Gastrocnemius medialis (tissue), 4 donors: ENCODE measurements at regions not wholly inside any gene's neighbourhood (a gene's known extent, or its start where the extent isn't known, plus 50 kb on each side); places are given as distances from the start of the nearest gene placed in this dataset.

Source experiments
- ATAC-seq, 2 donors: fragments of 150-250 bp; one replicate each; pipeline ENCODE4 v1.9.1; 2016
- DNase-seq, 2 donors: peaks; one replicate each; pipeline ENCODE4 v3.0.0-alpha.2; 2019
- H3K27ac ChIP-seq, 4 donors: fragments of 200-600 bp; sonication (generic); 1 replicate in 1 of 4; 2 replicates in 3 of 4; pipeline ENCODE4 v1.5.1; 2016 to 2018; ENCODE audit warnings: mild to moderate bottlenecking in 2 of 4, moderate library complexity in 1 of 4
- H3K27me3 ChIP-seq, 3 donors: fragments of 200-600 bp; sonication (generic) in 2 of 3; 1 replicate in 1 of 3; 2 replicates in 2 of 3; pipeline versions ENCODE4 v1.5.1 to v1.6.0; 2016 to 2019; ENCODE audit warnings: mild to moderate bottlenecking in 1 of 3, moderate library complexity in 1 of 3
- H3K36me3 ChIP-seq, 2 donors: fragments of 200-600 bp; sonication (generic) in 1 of 2; one replicate each; pipeline ENCODE4 v1.5.1; 2017 to 2018
- H3K4me1 ChIP-seq, 2 donors: fragments of 200-600 bp; sonication (generic) in 1 of 2; one replicate each; pipeline ENCODE4 v1.5.1; 2016 to 2017; ENCODE audit warnings: mild to moderate bottlenecking in 2 of 2
- H3K4me3 ChIP-seq, 4 donors: fragments of 200-600 bp; sonication (generic) in 3 of 4; 1 replicate in 1 of 4; 2 replicates in 3 of 4; pipeline ENCODE4 v1.5.1; 2016 to 2019; ENCODE audit warnings: mild to moderate bottlenecking in 2 of 4
- H3K9me3 ChIP-seq, 3 donors: fragments of 200-600 bp; sonication (generic) in 2 of 3; 1 replicate in 1 of 3; 2 replicates in 2 of 3; pipeline ENCODE4 v1.5.1; 2016 to 2019
- POLR2A ChIP-seq, 2 donors: fragments of 450-650 bp; IDR thresholded peaks; one replicate each; pipeline ENCODE4 v1.6.1; 2017; ENCODE audit warnings: antibody characterized with exemption in 2 of 2, mild to moderate bottlenecking in 2 of 2, moderate library complexity in 2 of 2
- in situ Hi-C, 4 donors: fragments of 200-750 bp; cut with MboI; loops; one replicate each; pipeline versions ENCODE4 v1.15.0 to v1.8.0; 2017; ENCODE audit warnings: low sequenced_read_pairs in 4 of 4
- intact Hi-C: fragments of 100-400 bp; cut with DNase I; formaldehyde crosslinking; loops from one replicate; pipeline ENCODE4 v1.15.1; 2023; ENCODE audit warnings: low total_unique reads
- TF ChIP-seq, protein P1 (sequence below), 5 experiments: fragments of 450-650 bp in 3 of 5; fragments of 200-600 bp in 2 of 5; sonication (generic) in 2 of 5; IDR thresholded peaks in 4 of 5; conservative IDR thresholded peaks in 1 of 5; 1 replicate in 4 of 5; 2 replicates in 1 of 5; pipeline ENCODE4 v1.5.1; 2016 to 2019; ENCODE audit warnings: antibody characterized with exemption in 5 of 5, mild to moderate bottlenecking in 3 of 5, moderate library complexity in 3 of 5

DNA sequence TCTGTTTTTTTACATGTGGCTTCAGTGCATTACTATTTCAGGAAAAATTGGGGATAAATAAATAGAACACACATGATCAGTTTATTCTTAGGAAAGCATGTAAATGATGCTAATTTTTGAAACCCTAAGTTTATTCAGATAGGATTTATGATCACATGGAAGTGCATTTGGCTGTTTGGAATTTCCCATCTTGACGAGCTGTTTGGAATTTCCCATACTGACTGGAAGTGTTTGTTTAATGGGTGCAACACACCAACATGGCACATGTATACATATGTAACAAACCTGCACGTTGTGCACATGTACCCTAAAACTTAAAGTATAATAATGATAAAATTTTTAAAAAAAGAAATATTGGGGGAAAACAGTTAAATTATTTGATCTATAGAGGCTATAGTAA lies 79.5 kb downstream of the COL6A6 start:
- no peak overlapping the region for H3K4me3 ChIP-seq
- H3K9me3 ChIP-seq: no peaks in the 10 kb centered on the region
- no peaks in the 10 kb centered on the region for H3K36me3 ChIP-seq
- in situ Hi-C loops (no loop called here), intact Hi-C loops (no loop called here)
- no peak overlapping the region for H3K27ac ChIP-seq
- no peaks in the 10 kb centered on the region for H3K4me1 ChIP-seq
- DNase-seq (no peak), ATAC-seq (no peak)
- H3K27me3 ChIP-seq: no peaks in the 10 kb centered on the region
- TF ChIP-seq POLR2A (IDR thresholded peaks at IDR 0.05): no peak
- TF ChIP-seq, protein P1, sequence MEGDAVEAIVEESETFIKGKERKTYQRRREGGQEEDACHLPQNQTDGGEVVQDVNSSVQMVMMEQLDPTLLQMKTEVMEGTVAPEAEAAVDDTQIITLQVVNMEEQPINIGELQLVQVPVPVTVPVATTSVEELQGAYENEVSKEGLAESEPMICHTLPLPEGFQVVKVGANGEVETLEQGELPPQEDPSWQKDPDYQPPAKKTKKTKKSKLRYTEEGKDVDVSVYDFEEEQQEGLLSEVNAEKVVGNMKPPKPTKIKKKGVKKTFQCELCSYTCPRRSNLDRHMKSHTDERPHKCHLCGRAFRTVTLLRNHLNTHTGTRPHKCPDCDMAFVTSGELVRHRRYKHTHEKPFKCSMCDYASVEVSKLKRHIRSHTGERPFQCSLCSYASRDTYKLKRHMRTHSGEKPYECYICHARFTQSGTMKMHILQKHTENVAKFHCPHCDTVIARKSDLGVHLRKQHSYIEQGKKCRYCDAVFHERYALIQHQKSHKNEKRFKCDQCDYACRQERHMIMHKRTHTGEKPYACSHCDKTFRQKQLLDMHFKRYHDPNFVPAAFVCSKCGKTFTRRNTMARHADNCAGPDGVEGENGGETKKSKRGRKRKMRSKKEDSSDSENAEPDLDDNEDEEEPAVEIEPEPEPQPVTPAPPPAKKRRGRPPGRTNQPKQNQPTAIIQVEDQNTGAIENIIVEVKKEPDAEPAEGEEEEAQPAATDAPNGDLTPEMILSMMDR (IDR thresholded peaks at IDR 0.05 in 4 of 5, conservative IDR thresholded peaks at IDR 0.05 in 1 of 5): no peak

DNA sequence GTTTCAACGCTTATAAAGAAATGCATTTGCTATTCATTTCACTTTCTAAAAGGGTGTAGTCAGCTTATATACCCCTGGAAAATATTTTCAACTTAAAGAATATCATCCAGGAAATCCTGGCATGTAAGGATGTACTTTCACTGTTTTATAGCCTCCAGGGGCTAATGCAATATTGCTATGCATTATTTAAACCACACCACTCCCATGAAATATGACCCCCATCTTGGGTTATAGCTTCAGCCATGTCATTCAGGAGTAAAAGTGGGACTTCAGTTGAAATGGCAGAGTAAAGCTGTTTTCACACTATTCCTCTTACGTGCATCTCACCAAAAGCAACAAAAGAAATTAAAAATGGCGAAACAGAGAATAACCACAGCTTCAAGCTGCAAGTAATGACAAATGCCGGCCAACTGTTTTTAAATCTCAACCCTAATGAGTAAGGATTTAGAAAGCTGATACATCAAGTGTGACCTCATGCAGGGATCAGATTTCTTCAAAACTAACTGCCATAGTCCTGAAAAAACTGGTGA lies 84.5 kb downstream of the COL6A6 start:
- ATAC-seq (no peak), DNase-seq (no peak)
- no peak overlapping the region for H3K4me3 ChIP-seq
- intact Hi-C loops (no loop called here), in situ Hi-C loops (no loop called here)
- H3K4me1 ChIP-seq: no peaks in the 10 kb centered on the region
- no peaks in the 10 kb centered on the region for H3K36me3 ChIP-seq
- no peak for TF ChIP-seq POLR2A (IDR thresholded peaks at IDR 0.05)
- TF ChIP-seq, protein P1 (IDR thresholded peaks at IDR 0.05 in 4 of 5, conservative IDR thresholded peaks at IDR 0.05 in 1 of 5): no peak
- H3K27ac ChIP-seq: no peak overlapping the region
- H3K9me3 ChIP-seq: no peaks in the 10 kb centered on the region
- H3K27me3 ChIP-seq: no peaks in the 10 kb centered on the region

DNA sequence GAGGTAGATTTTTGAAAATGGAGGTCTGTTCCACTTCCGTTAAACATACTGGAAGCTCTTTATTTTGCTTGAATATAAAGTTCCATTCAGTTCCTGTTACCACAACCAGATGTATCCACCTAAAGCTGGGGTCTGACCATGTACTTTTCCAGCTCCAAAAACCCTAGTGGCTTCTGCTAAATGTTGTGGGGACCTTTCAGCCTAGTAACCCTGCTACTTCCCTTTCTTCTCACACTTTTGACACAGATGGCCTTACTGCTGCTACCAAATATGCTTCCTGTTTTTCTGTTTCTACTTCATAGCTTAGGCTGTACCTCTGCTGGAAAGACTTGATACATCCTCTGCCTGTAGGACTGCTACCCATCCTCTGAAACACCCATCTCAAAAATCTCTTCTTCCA lies 87.8 kb downstream of the COL6A6 start:
- intact Hi-C loops: no loop called here
- in situ Hi-C loops: no loop called here
- Histone ChIP-seq H3K27ac (no peak overlapping the region), H3K4me3 (no peak overlapping the region), H3K27me3 (no peaks in the 10 kb centered on the region), H3K9me3 (no peaks in the 10 kb centered on the region), H3K4me1 (no peaks in the 10 kb centered on the region), H3K36me3 (no peaks in the 10 kb centered on the region)
- TF ChIP-seq POLR2A (IDR thresholded peaks at IDR 0.05): no peak
- TF ChIP-seq, protein P1 (IDR thresholded peaks at IDR 0.05 in 4 of 5, conservative IDR thresholded peaks at IDR 0.05 in 1 of 5): no peak
- no peak for ATAC-seq
- no peak for DNase-seq

DNA sequence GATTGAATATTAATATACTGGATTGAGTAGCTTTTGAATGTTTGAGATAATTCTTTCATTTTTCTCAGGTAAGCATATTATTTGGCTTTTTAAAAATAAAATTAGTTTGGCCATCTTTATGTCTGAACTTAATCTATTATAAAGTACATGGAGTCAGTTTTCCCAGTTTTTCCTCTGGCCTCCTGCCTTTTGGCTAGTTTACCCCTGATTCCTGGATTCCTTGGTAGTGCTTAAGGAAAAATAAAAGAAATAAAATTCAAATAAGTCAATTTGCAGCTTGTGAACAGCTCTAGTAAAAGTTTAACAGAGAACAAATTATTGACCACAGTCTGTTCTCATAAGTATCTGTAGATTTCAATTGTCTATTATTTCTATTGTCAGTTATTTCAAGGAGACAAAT lies 89.4 kb downstream of the COL6A6 start:
- no peak for DNase-seq
- intact Hi-C loops: no loop called here
- Histone ChIP-seq H3K27ac (no peak overlapping the region), H3K4me3 (no peak overlapping the region), H3K36me3 (no peaks in the 10 kb centered on the region), H3K4me1 (no peaks in the 10 kb centered on the region), H3K27me3 (no peaks in the 10 kb centered on the region), H3K9me3 (no peaks in the 10 kb centered on the region)
- in situ Hi-C loops: no loop called here
- ATAC-seq: no peak
- TF ChIP-seq, protein P1 (IDR thresholded peaks at IDR 0.05 in 4 of 5, conservative IDR thresholded peaks at IDR 0.05 in 1 of 5): no peak

DNA sequence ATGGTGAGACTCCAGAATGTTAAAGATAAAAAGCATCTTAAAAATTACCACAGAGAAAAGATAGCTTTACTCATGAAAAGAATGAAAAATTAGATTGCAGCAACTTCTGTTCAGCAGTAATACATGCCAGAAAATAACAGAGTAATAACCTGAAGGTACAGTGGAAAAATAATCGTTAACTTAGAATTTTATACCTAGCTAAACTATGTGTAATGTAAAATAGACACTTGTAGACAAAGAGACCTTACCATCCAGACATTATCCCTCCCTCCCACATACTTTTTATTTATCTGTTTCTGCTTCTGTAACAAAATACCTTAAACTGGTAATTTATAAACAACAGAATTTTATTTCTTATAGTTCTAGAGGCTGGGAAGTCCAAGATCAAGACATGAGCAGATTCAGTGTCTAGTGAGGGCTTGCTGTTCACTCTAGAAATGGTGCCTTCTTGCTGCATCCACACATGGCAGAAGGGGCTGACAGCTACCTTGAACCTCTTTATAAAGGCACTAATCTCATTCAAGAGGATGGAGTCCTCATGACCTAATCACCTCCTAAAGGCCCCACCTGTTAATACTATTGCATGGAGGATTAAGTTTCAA lies 90.7 kb downstream of the COL6A6 start:
- in situ Hi-C loops: no loop called here
- H3K27ac ChIP-seq: no peak overlapping the region
- intact Hi-C loops: no loop called here
- H3K4me3 ChIP-seq: no peak overlapping the region
- no peak for DNase-seq
- H3K9me3 ChIP-seq: no peaks in the 10 kb centered on the region
- TF ChIP-seq, protein P1 (IDR thresholded peaks at IDR 0.05 in 4 of 5, conservative IDR thresholded peaks at IDR 0.05 in 1 of 5): no peak
- TF ChIP-seq POLR2A (IDR thresholded peaks at IDR 0.05): no peak
- H3K27me3 ChIP-seq: no peaks in the 10 kb centered on the region
- H3K36me3 ChIP-seq: no peaks in the 10 kb centered on the region
- no peak for ATAC-seq
- H3K4me1 ChIP-seq: no peaks in the 10 kb centered on the region
